HuH-7 (cell line): ENCODE measurements at regions not wholly inside any gene's neighbourhood (a gene's known extent, or its start where the extent isn't known, plus 50 kb on each side); places are given as distances from the start of the nearest gene placed in this dataset.
A peak's percentile ranks its signal among the peaks of the same experiment; 100 is the strongest.

ENCODE experiments used
- DNase-seq: peaks from one replicate; pipeline ENCODE4 v3.0.0; 2011; ENCODE audit warnings: low spot score

DNA sequence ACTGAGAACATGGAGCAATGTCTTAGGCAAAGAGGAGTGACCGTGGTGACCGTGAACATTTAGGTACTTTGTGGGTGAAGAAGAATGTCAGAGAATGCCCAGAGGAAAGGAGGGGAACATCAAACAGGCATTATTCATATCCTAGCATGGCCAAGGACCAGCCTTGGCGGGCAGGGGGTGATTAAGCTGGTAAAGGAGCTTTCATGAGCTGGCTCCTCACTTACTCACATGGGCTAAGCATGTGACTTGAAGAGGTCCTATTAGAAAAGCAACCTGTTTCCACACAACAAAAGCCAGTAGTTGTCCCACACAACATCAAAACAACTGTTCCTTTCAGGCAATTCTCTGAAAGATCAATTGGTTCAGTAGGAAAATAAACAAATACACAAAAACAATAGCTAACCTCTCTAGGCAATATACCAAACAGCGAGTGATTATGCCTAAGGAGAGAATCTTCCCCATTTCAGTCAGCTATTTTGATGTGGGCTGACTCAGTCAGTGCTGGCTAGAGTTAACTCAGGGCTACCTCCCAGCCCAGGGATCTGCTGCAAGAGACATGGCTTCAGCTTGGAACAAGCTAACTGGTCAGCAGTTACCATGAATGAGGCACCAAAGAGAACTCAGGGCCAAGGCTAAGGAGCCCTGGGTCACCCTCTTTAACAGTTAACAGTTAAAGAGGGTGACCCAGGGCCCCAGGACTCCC lies 283.5 kb downstream of the ARHGAP12 start:
- DNase-seq, result no peak

DNA sequence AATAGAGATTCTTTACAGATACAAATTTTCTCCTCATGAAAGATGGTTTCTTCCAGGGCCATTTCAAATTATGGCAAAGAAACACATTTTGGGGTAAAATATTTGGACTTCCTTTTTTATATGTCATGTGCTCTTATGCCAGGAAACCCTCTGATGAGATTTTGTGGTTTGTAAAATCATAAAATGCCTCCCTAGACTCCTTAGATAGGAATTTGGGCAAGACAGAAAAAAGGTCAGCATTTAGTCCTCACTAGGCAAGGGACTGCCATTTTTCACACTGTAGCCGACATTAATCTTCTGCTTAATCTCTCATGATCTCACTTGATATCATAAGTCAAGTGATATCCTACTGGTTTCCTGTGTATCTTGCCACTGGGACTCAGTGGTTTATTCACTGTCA lies 286.4 kb downstream of the ARHGAP12 start:
- no peak for DNase-seq

DNA sequence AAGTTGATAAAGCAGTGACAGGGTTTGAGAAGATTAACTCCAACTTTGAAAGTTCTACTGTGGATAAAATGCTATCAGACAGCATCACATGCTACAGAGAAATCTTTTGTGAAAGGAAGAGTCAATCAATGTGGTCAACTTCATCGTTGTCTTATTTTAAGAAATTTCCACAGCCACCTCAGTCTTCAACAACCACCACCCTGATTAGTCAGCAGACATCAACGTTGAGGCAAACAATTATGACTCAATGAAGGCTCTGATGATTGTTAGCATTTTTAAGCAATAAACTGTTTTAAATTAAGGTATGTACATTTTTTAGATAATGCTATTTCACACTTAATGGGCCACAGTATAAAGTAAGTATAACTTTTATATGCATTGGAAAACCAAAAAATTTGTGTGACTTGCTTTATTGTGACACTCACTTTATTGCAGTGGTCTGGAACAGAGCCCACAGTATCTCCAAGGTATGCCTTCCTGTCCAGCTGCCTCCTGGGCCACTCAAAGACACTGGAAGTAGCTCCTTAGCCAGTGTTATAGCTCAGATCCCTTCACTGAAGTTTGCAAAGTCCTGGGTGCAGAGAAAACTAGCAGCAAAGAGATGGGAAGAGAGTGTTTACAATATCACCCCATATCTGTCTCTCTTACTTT lies 293.1 kb downstream of the ARHGAP12 start:
- DNase-seq, result no peak

DNA sequence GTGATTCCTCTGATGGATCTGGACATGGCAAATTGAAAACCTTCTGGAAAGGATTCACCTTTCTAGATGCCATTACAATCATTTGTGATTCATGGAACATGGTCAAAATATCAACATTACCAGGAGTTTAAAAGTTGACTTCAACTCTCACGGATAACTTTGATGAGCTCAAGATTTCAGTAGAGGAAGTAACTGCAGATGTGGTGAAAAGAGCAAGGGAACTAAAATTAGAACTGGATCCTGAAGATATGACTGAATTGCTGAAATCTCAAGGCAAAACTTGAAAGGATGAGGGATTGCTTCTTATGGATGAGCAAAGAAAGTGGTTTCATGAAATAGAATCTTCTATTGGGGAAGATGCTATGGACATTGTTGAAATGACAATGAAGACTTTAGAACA lies 293.6 kb downstream of the ARHGAP12 start:
- no peak for DNase-seq

DNA sequence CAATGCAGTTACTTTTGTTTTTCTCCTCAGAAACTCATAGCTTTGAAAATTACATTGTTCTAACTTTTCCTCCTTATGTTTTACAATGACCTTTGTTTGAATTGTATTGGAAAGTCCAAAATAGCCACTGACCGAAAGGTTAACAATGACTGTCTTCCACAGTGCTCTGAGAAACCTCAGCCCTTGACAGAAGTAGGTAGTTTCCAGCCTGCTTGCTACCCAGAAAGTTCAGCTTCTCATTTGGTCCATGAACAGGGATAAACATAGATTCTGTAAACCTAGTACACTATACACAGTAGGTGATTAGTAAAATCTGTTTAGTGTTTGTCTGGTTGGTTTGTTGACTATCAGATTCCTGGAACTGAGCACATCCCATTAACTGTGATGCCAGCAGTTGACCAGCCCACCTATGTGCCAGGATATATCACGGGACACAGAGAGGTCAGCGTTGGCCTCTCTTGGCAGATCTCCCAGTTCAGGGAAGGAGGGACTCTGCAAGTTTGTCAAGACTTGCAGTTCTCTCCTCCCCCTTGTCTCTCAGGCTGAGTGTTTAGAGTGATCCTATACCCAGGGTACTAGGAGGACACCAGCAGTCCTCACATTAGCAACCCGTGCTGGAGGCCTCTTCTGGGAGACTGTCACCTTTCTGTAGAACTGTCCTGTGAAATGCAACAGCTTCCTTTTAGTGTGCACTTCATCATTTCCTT lies 297.6 kb downstream of the ARHGAP12 start:
- no peak for DNase-seq

DNA sequence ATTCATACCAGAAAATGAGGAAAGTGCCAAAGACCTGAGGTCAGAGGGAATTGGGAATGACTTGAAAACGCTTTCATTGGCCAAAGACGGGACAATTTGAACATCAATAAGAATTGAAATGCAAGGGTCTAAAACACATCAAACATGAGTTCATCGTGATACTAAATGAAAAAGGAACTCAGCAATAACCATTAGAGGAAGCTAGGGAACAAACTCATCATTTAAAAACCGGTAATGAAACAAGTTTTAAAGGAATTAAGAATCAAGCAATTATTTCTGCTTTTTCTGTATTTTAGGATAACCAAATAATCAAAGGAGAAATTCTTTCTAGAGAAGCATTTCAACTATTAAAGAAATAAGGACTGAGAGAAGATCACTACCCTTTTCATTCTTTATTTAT lies 303.1 kb downstream of the ARHGAP12 start:
- DNase-seq, result no peak

DNA sequence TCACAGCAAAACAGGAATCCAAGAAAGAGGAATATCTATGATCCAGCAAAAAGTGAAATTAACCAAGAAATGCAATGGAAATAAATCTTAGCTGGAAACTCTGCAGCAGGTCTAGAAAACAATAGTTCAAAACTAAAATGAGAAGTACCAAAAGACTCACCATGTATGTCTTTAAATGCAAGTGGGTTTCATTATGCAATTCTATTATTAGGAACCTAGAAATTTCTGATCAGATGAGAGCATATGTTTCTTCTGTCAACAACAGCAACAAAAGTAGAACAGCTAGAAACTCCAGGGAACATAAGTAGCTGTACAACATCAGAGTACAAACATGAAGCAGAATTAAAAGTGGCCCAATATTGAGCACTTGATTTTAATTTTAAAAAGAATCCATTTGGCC lies 304.0 kb downstream of the ARHGAP12 start:
- DNase-seq, result no peak

DNA sequence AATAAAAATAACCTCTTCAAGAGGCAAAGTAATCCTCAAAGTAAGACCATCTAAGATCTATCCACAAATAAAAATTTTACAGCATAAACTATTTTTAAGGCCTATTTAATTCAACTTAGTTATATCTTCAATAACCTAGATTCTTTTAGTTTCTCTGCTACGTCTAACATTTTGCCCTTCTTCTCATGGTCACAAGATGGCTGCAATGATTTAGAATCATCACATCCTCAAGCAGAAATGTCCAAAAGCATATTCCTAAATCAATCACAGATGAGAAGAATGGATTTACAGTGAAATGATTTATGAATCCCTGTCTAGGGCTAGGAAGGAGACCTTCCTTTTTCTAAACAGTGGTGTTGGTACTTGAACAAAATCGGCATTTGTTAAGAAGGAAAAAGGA lies 304.7 kb downstream of the ARHGAP12 start:
- DNase-seq, result no peak

DNA sequence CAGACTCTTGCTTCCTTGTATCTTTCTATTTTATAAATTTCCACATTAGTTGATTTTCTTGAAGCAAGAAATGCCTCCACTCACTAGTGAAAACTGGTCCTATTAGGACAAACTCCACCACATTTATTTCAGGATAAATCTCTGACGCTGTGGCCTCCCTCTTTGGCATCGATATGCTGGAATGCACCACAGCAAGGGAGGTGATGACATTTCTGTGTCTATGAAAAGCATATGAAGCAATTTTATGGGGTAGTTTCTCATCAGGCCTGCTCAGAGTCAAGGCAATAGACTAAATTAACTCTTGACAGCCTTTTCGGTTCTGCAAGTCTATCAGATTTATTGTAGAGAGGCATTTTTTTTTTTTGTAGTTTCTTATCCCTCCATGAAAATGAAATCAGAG lies 304.4 kb downstream of the ZEB1 start:
- no peak for DNase-seq

DNA sequence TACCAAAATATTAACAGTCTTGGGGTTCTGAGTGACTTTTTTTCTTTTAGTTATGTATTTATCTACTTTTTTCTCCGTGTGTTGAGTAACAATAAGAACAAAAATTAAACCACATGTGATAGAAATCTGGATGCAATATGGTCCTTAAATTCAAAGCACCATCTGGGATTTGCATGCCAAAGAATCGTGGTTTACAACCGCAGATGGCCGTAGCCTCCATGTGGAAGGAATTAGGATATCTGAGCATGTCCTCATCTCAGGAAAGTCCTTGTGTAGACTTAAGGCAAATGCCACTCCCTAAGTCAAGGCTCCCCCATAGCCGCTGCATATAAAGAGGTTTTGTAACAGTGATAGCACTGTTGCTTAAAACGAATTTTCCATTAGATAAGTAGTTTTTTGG lies 304.0 kb downstream of the ZEB1 start:
- DNase-seq, result no peak

DNA sequence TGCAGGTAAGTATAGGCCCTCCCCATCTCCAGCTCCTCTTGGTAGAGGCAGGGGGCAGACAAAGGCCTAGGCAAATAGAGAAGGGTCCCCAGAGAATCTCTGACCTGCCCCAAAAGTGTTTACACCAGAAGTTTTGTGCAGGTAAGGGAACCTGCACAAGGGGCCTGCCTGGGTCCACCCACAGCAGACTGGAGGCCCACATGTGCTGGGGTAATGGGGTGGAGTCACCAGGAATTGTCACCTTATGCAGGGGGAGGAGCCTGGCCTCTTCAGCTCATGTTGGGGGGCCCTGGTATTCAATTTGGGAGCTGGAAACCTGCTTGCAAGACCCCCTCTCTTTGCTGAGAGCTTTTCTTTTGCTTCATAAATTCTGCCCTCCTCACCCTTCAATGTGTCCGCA lies 302.7 kb downstream of the ZEB1 start:
- DNase-seq, result no peak

DNA sequence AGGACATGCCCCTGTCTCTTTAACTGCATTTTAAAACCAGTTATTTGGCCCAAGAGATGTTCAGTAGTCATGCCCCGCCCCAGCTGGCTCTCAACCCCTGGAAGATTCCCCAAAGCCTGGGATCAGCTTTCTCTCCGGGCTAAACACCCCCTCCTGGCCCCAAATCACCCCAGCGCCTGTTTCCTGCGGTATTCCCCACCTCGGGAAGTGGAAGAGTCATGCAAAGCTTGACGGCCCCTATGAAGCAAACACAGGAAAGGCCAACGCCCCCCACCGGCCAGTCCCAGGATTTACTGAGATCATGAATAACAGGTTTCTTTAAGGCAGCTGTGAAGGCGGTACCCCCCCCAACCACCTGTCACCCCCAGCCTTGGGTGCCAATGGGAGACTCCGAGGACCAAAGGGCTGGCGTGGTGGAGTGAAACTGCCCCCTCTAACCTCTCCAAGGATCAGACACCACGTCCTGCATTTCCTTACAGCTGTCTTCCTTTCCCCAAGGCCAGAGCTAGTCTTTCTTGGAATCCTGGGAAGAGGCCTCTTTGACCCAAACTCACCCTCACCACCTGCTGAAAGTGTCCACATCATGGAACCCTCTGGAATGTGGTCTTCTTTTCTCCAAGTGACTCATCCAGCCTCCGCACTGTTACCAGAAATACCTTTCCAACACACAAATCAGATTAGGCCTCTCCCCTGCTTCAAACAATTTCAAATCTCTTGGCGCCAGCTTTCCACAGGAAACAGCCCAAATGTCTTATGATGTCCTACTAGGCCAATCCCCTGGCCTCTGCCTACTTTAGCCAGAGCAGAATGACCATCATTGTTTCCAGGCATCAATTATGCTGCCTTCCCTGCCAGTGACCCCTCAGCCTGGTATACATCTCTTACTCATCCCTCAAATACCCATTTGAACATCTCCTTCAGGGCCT lies 301.5 kb downstream of the ZEB1 start:
- peak; percentile 70 for DNase-seq

DNA sequence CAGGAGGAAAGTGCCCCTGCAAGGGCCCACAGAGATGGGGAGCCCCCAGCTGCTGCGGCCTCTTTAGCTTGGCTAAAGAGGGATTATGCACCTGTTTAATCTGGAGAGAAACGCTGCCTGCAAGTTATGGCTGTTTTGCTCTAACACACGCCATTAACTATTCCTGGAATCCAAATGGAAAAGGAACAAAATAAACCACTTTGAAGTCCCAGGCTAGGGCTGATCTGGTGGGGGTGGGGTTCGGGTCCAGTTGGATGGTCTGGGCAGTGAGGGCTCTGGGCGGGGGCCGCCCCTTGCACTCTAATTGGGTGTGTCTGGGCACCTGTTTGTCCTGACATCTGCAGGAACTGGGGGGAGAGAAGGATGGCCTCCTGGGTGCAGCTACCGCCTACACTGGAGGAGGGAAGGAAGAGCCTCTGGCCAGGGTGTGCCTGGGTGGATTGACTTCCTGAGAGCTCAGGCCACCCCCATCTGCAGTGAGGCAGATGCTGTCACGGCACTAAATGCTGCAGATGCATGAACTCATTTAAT lies 300.6 kb downstream of the ZEB1 start:
- no peak for DNase-seq

DNA sequence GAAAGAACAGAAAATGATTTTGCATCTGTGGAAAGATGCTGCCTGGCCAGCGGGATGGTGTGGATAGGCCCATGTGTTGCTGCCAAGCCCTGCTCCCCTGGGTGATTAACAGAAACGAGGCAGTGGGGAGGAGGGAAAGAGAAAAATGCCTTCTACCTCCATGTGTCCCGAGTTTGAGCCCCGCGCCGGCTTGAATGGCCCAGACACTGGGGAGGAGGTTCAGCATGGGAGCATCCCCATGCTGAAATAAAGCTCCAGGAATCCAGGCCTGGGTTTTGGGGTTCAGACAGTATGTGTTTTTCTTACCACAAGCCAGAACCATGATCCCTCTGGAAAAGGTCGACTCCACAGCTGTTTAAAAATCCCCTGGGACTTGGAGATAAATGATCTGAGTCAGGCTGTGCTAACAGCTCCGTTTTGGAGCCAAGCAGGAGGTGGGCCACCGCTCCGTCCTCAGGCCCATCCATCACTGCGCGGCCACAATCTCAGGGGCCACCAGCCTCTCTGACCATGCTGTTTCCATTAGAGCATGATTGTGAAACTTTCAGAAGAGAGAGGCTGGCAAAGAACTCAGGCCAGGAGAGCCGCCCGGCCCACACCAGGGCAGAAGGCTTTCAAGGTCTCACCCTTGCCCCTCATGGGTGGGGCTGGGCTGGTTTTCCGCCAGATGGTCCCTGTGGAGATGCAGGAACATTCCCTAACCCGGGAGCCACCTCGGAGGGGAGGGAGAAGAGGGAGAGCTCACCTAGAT lies 299.7 kb downstream of the ZEB1 start:
- no peak for DNase-seq

DNA sequence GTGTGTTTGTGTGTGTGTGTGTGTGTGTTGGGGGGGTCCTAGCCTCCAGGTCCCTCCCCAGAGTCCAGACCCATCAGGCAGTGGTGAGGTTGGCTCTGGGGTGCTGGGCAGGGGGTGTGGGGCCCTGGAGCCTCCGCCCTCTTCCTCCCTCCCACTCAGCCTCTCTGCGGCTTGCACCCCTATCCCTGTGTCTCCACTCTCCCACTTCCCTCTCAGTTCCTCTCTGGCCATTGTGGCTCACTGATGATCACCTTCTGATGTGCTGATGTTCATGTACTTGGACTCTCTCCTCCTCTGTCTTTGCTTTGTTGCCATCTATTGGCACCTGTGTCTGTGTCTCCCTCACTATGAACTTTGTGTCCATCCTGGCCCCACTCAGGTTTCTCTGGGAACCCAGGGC lies 298.7 kb downstream of the ZEB1 start:
- no peak for DNase-seq

DNA sequence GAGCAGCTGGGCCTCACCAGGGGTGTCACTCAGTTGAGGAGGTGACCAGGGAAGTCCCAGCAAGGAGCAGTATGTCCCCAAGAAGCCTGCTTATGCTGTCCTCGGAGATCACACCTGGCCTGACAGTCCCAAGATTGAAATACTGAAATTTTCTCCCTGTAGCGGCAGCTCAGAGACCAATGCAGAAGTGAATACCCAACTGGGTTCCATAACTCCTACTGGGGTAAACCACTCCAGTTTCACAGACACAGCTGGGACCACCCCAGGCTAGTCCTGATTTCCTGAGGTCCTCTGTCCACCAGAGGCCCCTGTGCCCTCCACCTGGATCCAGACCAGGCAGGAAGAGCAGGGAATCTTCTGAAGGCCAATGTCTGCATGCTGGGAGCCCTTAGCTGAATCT lies 298.1 kb downstream of the ZEB1 start:
- DNase-seq, result no peak

DNA sequence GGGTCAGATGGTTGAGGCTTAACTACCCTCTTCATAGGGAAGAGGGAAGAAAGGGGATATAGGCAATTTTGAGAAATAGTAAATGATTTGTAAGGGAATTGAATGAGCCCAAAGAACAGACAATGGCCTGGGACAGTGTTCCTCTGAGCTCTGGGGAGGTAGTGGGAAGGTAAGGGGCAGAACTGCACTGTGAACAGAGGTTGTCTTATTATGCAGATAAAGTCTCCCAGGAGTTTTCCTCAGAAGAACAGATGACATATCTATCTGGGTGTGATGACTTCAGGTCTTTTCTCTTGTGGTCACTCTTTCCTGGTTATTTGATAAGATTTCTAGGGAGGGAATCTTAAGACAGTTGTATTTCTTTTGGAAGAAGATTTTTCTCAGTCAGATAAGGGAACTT lies 296.1 kb downstream of the ZEB1 start:
- DNase-seq, result no peak

DNA sequence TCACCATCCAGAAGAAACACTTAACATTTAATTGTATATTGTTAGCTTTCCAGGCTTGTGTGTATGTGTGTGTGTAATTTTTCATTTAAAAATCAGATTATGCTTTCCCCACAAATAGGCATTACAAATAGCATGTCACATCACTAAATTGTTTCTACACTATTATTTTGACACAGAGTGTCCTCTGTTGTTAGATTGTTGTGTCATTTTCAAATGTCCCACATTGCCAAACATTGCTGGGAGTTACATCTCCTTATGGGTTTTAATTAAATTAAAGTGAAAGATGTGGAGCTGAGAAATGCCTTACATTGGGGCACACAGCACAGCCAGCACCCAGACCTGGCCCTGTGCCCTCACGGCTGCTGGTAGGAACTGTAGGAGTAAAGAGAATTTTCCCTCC lies 295.6 kb downstream of the ZEB1 start:
- DNase-seq, result no peak

DNA sequence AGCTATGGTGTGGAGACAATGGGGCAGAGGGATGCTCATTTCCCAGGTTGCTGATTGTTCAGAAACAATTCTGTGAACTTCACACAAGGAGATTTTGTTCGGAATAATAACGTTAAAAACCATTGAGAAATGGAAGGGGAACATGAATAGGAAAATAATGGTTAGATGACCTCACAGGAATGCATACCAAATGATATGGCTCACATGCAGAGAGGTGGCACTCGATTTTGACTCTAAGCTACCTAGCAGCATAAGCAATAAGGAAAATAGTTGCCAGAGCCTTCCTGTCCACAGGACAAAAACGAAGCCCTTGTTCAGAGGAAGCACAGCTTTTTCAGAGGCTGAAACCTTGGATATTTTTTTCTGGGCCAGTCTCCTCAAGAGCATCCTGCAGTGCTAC lies 293.1 kb downstream of the ZEB1 start:
- no peak for DNase-seq

DNA sequence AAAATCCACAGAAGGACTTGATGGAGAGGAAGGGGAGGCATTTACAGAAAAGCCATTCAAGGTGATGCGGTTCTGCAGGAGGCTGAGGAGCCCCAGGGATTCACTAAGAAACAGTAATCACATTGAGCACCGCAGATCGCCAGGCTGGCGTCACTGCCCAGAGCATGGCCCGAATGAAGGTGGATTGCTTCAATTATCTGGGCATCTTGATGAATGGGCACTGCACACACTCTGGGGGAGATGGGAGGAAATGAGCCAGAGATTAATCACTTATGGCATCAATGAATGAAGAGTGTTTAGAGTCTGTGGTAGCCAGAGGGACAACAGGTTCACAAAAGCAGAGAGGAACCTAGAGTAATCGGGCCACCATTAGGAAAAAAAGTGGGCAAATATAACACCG lies 292.1 kb downstream of the ZEB1 start:
- DNase-seq, result no peak

DNA sequence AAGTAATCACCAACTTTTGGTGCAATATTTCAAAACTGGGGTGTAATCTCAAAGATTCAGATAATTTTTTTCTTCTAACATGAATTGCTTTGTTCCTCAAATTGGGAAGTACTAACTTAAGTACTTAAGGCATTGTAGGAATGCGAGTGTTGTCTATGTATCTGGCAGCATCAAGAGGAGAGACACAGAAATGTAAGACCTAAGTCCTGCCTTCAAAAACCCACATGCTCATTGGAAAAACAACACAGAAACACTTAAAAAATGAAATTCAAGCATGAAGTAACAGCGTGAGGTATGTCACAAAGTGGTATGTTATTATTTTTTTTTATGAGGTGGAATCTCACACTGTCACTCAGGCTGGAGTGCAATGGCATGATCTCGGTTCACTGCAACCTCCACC lies 288.5 kb downstream of the ZEB1 start:
- no peak for DNase-seq
